Tibial artery (tissue), 4 donors: ENCODE measurements at regions not wholly inside any gene's neighbourhood (a gene's known extent, or its start where the extent isn't known, plus 50 kb on each side); places are given as distances from the start of the nearest gene placed in this dataset.

Experiments used
- DNase-seq, 2 donors: peaks; one replicate each; pipeline ENCODE4 v3.0.0-alpha.2; 2019
- H3K27ac ChIP-seq, 2 donors: fragments of 200-600 bp; sonication (generic) in 1 of 2; 1 replicate in 1 of 2; 2 replicates in 1 of 2; pipeline ENCODE4 v1.5.1; 2018 to 2019; ENCODE audit warnings: mild to moderate bottlenecking in 1 of 2
- H3K27me3 ChIP-seq, 2 donors: fragments of 200-600 bp; sonication (generic) in 1 of 2; one replicate each; pipeline versions ENCODE4 v1.5.1 to v1.6.0; 2016 to 2019
- H3K36me3 ChIP-seq, 3 donors: fragments of 200-600 bp; sonication (generic) in 2 of 3; one replicate each; pipeline ENCODE4 v1.5.1; 2016 to 2019; ENCODE audit warnings: mild to moderate bottlenecking in 2 of 3
- H3K4me1 ChIP-seq, 4 donors: fragments of 200-600 bp; sonication (generic) in 2 of 4; 1 replicate in 3 of 4; 2 replicates in 1 of 4; pipeline ENCODE4 v1.5.1; 2016 to 2019
- H3K4me3 ChIP-seq, 2 donors: fragments of 200-600 bp; sonication (generic) in 1 of 2; 1 replicate in 1 of 2; 2 replicates in 1 of 2; pipeline ENCODE4 v1.5.1; 2018 to 2019; ENCODE audit warnings: mild to moderate bottlenecking in 2 of 2
- H3K9me3 ChIP-seq, 3 donors: fragments of 200-600 bp; sonication (generic) in 1 of 3; one replicate each; pipeline ENCODE4 v1.5.1; 2016 to 2019
- CTCF ChIP-seq, 2 experiments: fragments of 200-600 bp in 1 of 2; fragments of 450-650 bp in 1 of 2; IDR thresholded peaks; one replicate each; pipeline ENCODE4 v1.5.1; 2017 to 2019; ENCODE audit warnings: antibody characterized with exemption in 2 of 2, mild to moderate bottlenecking in 1 of 2, moderate library complexity in 1 of 2
- intact Hi-C: fragments of 100-400 bp; cut with DNase I; formaldehyde crosslinking; loops from one replicate; pipeline ENCODE4 v1.15.0; 2023; ENCODE audit warnings: low total_unique reads

- intact Hi-C loops = no loop called here
- no peak for TF ChIP-seq CTCF (IDR thresholded peaks at IDR 0.05)
These were observed 117.0 kb upstream of the PTPRZ1 start for GRCh38 chr7:121755818-121756552.

GRCh38 chr7:121755286-121755685 is 117.7 kb upstream of the PTPRZ1 start:
- Histone ChIP-seq H3K9me3 (no peaks in the 10 kb centered on the region), H3K27me3 (no peaks in the 10 kb centered on the region), H3K4me1 (no peaks in the 10 kb centered on the region), H3K4me3 (no peak overlapping the region), H3K27ac (no peak overlapping the region), H3K36me3 (no peaks in the 10 kb centered on the region)
- TF ChIP-seq CTCF (IDR thresholded peaks at IDR 0.05) = no peak
- DNase-seq = no peak
- intact Hi-C loops = no loop called here

More at GRCh38 chr7:121755818-121756552, 117.0 kb upstream of the PTPRZ1 start:
- no peaks in the 10 kb centered on the region for H3K9me3 ChIP-seq
- no peak for DNase-seq
- no peaks in the 10 kb centered on the region for H3K4me1 ChIP-seq
- H3K27ac ChIP-seq = no peak overlapping the region
- H3K36me3 ChIP-seq = no peaks in the 10 kb centered on the region
- no peak overlapping the region for H3K4me3 ChIP-seq
- no peaks in the 10 kb centered on the region for H3K27me3 ChIP-seq

GRCh38 chr7:121753944-121754343 is 119.0 kb upstream of the PTPRZ1 start:
- Histone ChIP-seq H3K4me3 (no peak overlapping the region), H3K4me1 (no peaks in the 10 kb centered on the region), H3K27ac (no peak overlapping the region), H3K9me3 (no peaks in the 10 kb centered on the region), H3K36me3 (no peaks in the 10 kb centered on the region), H3K27me3 (no peaks in the 10 kb centered on the region)
- DNase-seq = no peak
- no peak for TF ChIP-seq CTCF (IDR thresholded peaks at IDR 0.05)
- intact Hi-C loops = no loop called here

- Histone ChIP-seq H3K4me1 (no peaks in the 10 kb centered on the region), H3K9me3 (no peaks in the 10 kb centered on the region), H3K4me3 (no peak overlapping the region), H3K36me3 (no peaks in the 10 kb centered on the region), H3K27me3 (no peaks in the 10 kb centered on the region), H3K27ac (no peak overlapping the region)
- intact Hi-C loops = no loop called here
- no peak for TF ChIP-seq CTCF (IDR thresholded peaks at IDR 0.05)
- no peak for DNase-seq
These were observed 120.3 kb upstream of the PTPRZ1 start for GRCh38 chr7:121752706-121753105.

GRCh38 chr7:121748546-121748945 is 124.4 kb upstream of the PTPRZ1 start:
- H3K9me3 ChIP-seq = no peaks in the 10 kb centered on the region
- no peaks in the 10 kb centered on the region for H3K36me3 ChIP-seq
- no peak for TF ChIP-seq CTCF (IDR thresholded peaks at IDR 0.05)
- H3K4me3 ChIP-seq = no peak overlapping the region
- no peak for DNase-seq
- no peaks in the 10 kb centered on the region for H3K27me3 ChIP-seq
- H3K27ac ChIP-seq = no peak overlapping the region
- H3K4me1 ChIP-seq = no peaks in the 10 kb centered on the region
- intact Hi-C loops = no loop called here
